Astrocyte (in vitro differentiated cells and primary cell): ENCODE measurements at regions not wholly inside any gene's neighbourhood (a gene's known extent, or its start where the extent isn't known, plus 50 kb on each side); places are given as distances from the start of the nearest gene placed in this dataset.
A peak's percentile ranks its signal among the peaks of the same experiment; 100 is the strongest.

Experiments used
- DNase-seq: peaks from one replicate; pipeline ENCODE4 v3.0.0-alpha.2; 2010; ENCODE audit warnings: low read depth
- FAIRE-seq: peaks from 2 replicates; lab custom pipeline; 2011; peaks lifted over from hg19 to GRCh38; lab: Jason Lieb, UNC
- H2AFZ ChIP-seq: 2 replicates; pipeline ENCODE4 v1.6.0; 2012; ENCODE audit warnings: low read depth, low read length, inconsistent platforms
- H3K27ac ChIP-seq: 2 replicates; pipeline ENCODE4 v1.5.1; 2011; ENCODE audit warnings: low read depth, low read length, inconsistent platforms
- H3K27me3 ChIP-seq: 2 replicates; pipeline ENCODE4 v1.6.0; 2011; ENCODE audit warnings: low read length, inconsistent platforms; ENCODE audit not compliant: insufficient read depth
- H3K36me3 ChIP-seq: 2 replicates; pipeline ENCODE4 v1.5.1; 2011; ENCODE audit warnings: low read length, inconsistent platforms; ENCODE audit not compliant: insufficient read depth
- H3K4me1 ChIP-seq: 2 replicates; pipeline ENCODE4 v1.5.1; 2011; ENCODE audit warnings: low read length, inconsistent platforms; ENCODE audit not compliant: insufficient read depth
- H3K4me2 ChIP-seq: 2 replicates; pipeline ENCODE4 v1.6.0; 2012; ENCODE audit warnings: low read length, inconsistent platforms
- H3K4me3 ChIP-seq: 2 replicates; pipeline ENCODE4 v1.5.1; 2011; ENCODE audit warnings: low read depth, mild to moderate bottlenecking, low read length, inconsistent platforms; ENCODE audit not compliant: insufficient read depth
- H3K79me2 ChIP-seq: 2 replicates; pipeline ENCODE4 v1.6.0; 2012; ENCODE audit warnings: mild to moderate bottlenecking, low read length, inconsistent platforms; ENCODE audit not compliant: insufficient read depth
- H3K9ac ChIP-seq: 2 replicates; pipeline ENCODE4 v1.6.0; 2012; ENCODE audit warnings: mild to moderate bottlenecking, low read length, inconsistent platforms
- H3K9me3 ChIP-seq: 2 replicates; pipeline ENCODE4 v1.5.1; 2012; ENCODE audit warnings: low read depth, mild to moderate bottlenecking, low read length, inconsistent platforms; ENCODE audit not compliant: insufficient read depth
- H4K20me1 ChIP-seq: 2 replicates; pipeline ENCODE4 v1.6.0; 2012; ENCODE audit warnings: low read length, inconsistent platforms; ENCODE audit not compliant: insufficient read depth
- H3K27ac Mint-ChIP-seq: one replicate; pipeline ENCODE4 v1.8.0; 2021; ENCODE audit warnings: mild to moderate bottlenecking, mixed read lengths; ENCODE audit not compliant: unreplicated experiment
- H3K27me3 Mint-ChIP-seq: one replicate; pipeline ENCODE4 v1.8.0; 2021; ENCODE audit warnings: low read depth, mixed read lengths; ENCODE audit not compliant: unreplicated experiment
- H3K36me3 Mint-ChIP-seq: one replicate; pipeline ENCODE4 v1.8.0; 2021; ENCODE audit warnings: low read depth, mixed read lengths; ENCODE audit not compliant: unreplicated experiment
- H3K4me1 Mint-ChIP-seq: one replicate; pipeline ENCODE4 v1.8.0; 2021; ENCODE audit warnings: low read depth, mixed read lengths; ENCODE audit not compliant: unreplicated experiment
- H3K4me3 Mint-ChIP-seq: one replicate; pipeline ENCODE4 v1.8.0; 2021; ENCODE audit warnings: mild to moderate bottlenecking, moderate library complexity, mixed read lengths; ENCODE audit not compliant: unreplicated experiment
- H3K9me3 Mint-ChIP-seq: one replicate; pipeline ENCODE4 v1.8.0; 2021; ENCODE audit warnings: mild to moderate bottlenecking, mixed read lengths; ENCODE audit not compliant: unreplicated experiment
- EZH2 ChIP-seq: IDR thresholded peaks from 2 replicates; pipeline ENCODE4 v1.6.1; 2012; ENCODE audit warnings: mild to moderate bottlenecking, low read length, inconsistent platforms; ENCODE audit not compliant: insufficient read depth
- TF ChIP-seq, protein P1 (sequence below): IDR thresholded peaks from 2 replicates; pipeline ENCODE4 v1.5.1; 2011; ENCODE audit warnings: low read depth, mild to moderate bottlenecking, inconsistent platforms, low read length, moderate library complexity; ENCODE audit not compliant: insufficient read depth

DNA sequence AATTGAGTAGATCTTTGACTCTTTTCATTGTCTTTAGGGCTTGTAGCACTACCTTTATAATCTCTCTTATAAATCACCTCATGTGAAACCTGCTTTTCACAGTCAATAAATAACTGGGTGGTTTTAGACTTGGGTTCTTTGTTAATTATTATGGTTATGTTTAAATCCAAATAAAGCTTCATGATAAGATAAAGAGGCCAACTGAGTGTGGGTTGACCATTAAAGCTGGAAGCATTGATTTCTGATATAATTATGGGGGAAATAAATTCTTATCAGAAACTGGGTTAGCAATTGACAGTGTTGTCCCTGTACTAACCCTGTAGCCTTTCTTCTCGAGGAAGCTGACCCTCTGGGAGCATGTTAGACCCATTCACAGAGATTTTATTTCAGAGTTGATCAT, 384.7 kb upstream of the LCORL start:
- Mint-ChIP-seq H3K36me3 (no peaks in the 10 kb centered on the region), H3K27me3 (no peaks in the 10 kb centered on the region), H3K9me3 (no peaks in the 10 kb centered on the region), H3K27ac (no peak overlapping the region), H3K4me1 (peaks cover 13% of the 10 kb centered on the region), H3K4me3 (no peak overlapping the region)
- FAIRE-seq (no peak), DNase-seq (no peak)
- H2AFZ ChIP-seq = no peak overlapping the region
- no peak overlapping the region for H3K9ac ChIP-seq
- no peaks in the 10 kb centered on the region for H3K9me3 ChIP-seq
- H3K36me3 ChIP-seq = no peaks in the 10 kb centered on the region
- H3K27ac ChIP-seq = no peak overlapping the region
- no peaks in the 10 kb centered on the region for H4K20me1 ChIP-seq
- H3K79me2 ChIP-seq = no peaks in the 10 kb centered on the region
- H3K4me3 ChIP-seq = no peak overlapping the region
- no peak overlapping the region for H3K4me2 ChIP-seq
- H3K27me3 ChIP-seq = no peaks in the 10 kb centered on the region
- TF ChIP-seq, protein P1, sequence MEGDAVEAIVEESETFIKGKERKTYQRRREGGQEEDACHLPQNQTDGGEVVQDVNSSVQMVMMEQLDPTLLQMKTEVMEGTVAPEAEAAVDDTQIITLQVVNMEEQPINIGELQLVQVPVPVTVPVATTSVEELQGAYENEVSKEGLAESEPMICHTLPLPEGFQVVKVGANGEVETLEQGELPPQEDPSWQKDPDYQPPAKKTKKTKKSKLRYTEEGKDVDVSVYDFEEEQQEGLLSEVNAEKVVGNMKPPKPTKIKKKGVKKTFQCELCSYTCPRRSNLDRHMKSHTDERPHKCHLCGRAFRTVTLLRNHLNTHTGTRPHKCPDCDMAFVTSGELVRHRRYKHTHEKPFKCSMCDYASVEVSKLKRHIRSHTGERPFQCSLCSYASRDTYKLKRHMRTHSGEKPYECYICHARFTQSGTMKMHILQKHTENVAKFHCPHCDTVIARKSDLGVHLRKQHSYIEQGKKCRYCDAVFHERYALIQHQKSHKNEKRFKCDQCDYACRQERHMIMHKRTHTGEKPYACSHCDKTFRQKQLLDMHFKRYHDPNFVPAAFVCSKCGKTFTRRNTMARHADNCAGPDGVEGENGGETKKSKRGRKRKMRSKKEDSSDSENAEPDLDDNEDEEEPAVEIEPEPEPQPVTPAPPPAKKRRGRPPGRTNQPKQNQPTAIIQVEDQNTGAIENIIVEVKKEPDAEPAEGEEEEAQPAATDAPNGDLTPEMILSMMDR = no peak
- no peak for TF ChIP-seq EZH2
- H3K4me1 ChIP-seq = no peaks in the 10 kb centered on the region

DNA sequence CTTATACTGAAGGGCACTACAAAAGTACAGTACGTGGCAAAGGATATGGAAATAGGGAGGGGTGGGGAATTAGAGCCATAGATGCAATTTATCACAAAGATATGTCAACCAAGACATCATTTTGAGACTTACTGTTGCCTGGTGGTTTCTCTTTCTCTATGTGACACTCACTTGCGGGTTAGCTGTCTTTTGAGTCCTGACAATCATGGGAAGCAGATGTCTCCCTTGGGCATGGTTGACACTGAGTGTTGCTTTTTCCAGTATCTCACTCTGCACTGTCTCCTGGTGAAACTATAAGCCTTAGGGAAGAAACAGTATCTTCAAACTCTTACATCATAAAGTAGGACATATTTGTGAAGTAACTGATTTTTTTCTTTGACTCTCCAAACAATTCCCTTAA, 383.5 kb upstream of the LCORL start:
- Histone ChIP-seq H2AFZ (no peak overlapping the region), H3K4me2 (no peak overlapping the region), H3K27me3 (no peaks in the 10 kb centered on the region), H3K9me3 (no peaks in the 10 kb centered on the region), H3K4me3 (no peak overlapping the region), H3K4me1 (no peaks in the 10 kb centered on the region), H4K20me1 (no peaks in the 10 kb centered on the region), H3K36me3 (no peaks in the 10 kb centered on the region), H3K9ac (no peak overlapping the region), H3K27ac (no peak overlapping the region), H3K79me2 (no peaks in the 10 kb centered on the region)
- DNase-seq (no peak), FAIRE-seq (no peak)
- H3K4me3 Mint-ChIP-seq = no peak overlapping the region
- no peak for TF ChIP-seq EZH2
- TF ChIP-seq, protein P1 = no peak
- no peaks in the 10 kb centered on the region for H3K9me3 Mint-ChIP-seq
- H3K4me1 Mint-ChIP-seq = peaks cover 13% of the 10 kb centered on the region
- peak overlapping the region; percentile 29 for H3K27ac Mint-ChIP-seq
- no peaks in the 10 kb centered on the region for H3K27me3 Mint-ChIP-seq
- H3K36me3 Mint-ChIP-seq = no peaks in the 10 kb centered on the region

DNA sequence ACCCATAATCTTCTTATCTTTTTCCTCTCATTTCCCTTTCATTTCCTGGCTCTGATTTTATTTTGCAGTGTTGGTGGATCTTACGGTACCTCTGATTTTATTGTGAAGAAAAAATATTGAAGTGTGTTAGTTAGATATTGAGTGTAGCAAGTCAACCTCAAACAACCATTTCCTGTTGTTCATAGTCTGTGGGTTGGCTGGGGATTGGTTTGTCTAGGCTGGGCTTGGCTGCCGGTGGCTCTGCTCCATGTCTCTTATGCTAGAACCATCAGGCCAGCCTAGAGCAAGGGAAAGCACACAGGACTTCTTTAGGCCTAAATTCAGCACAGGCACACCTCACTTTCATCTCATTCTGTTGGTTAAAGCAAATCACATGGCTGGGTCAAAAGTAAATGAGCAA, 383.1 kb upstream of the LCORL start:
- H3K27ac Mint-ChIP-seq = peak overlapping the region; percentile 29
- no peak overlapping the region for H3K4me3 ChIP-seq
- TF ChIP-seq EZH2 = no peak
- TF ChIP-seq, protein P1 = no peak
- H3K9me3 ChIP-seq = no peaks in the 10 kb centered on the region
- no peaks in the 10 kb centered on the region for H3K9me3 Mint-ChIP-seq
- H3K4me2 ChIP-seq = no peak overlapping the region
- no peak overlapping the region for H3K27ac ChIP-seq
- DNase-seq = no peak
- FAIRE-seq = no peak
- no peaks in the 10 kb centered on the region for H3K4me1 ChIP-seq
- no peaks in the 10 kb centered on the region for H3K36me3 Mint-ChIP-seq
- H2AFZ ChIP-seq = no peak overlapping the region
- no peaks in the 10 kb centered on the region for H3K27me3 Mint-ChIP-seq
- H3K79me2 ChIP-seq = no peaks in the 10 kb centered on the region
- no peak overlapping the region for H3K4me3 Mint-ChIP-seq
- H3K36me3 ChIP-seq = no peaks in the 10 kb centered on the region
- no peaks in the 10 kb centered on the region for H4K20me1 ChIP-seq
- H3K4me1 Mint-ChIP-seq = peaks cover 13% of the 10 kb centered on the region
- H3K27me3 ChIP-seq = no peaks in the 10 kb centered on the region
- H3K9ac ChIP-seq = no peak overlapping the region
